ENCODE measurements at regions not wholly inside any gene's neighbourhood (a gene's known extent, or its start where the extent isn't known, plus 50 kb on each side); places are given as distances from the start of the nearest gene placed in this dataset.

- CTCF ChIA-PET, result no interaction called here
- WGBS (ENCODE audit: missing lambda C conversion rate), result 88% methylated on average over 1 of the region's 1 CpG
- no peak for FAIRE-seq
Measured at GRCh38 chr2:173678186-173678585, 287.0 kb downstream of the SP3 start.

GRCh38 chr2:173680574-173680973 lies 284.6 kb downstream of the SP3 start:
- no peak for FAIRE-seq
- DNase-seq (ENCODE audit: low read depth in 1 of 2, low spot score in 1 of 2), result no peak
- ChIA-PET CTCF (interaction anchor here (0.8 kb wide), 1 partner anchor 278 kb away, joined by 3 read pairs; no protein-coding TSS in a partner anchor), POLR2A (no interaction called here)
- ATAC-seq, result no peak
- Histone ChIP-seq H3K27ac (no peak overlapping the region), H3K4me2 (no peak overlapping the region), H3K9me3 (peaks cover 7% of the 10 kb centered on the region), H3K4me1 (no peaks in the 10 kb centered on the region), H3K4me3 (no peak overlapping the region)
- TF ChIP-seq EHMT2 (IDR thresholded peaks at IDR 0.05; ENCODE audit: low read depth), result no peak
- TF ChIP-seq HOXB13 (CRISPR knock-in tag; IDR thresholded peaks at IDR 0.05; ENCODE audit: low read depth), result no peak
- TF ChIP-seq ZC3H11A (IDR thresholded peaks at IDR 0.05), result no peak
- 85% methylated on average over 3 of the region's 3 CpGs for WGBS (ENCODE audit: missing lambda C conversion rate)

More at GRCh38 chr2:173678186-173678585, 287.0 kb downstream of the SP3 start:
- no peak overlapping the region for H3K27ac ChIP-seq
- TF ChIP-seq RNF2 (IDR thresholded peaks at IDR 0.05; ENCODE audit: borderline replicate concordance, low read depth), result no peak
- no peak for TF ChIP-seq MAX (IDR thresholded peaks at IDR 0.05)
- no peak for TF ChIP-seq EHF (CRISPR knock-in tag; IDR thresholded peaks at IDR 0.05)
- H3K4me3 ChIP-seq, result no peak overlapping the region
- H3K4me1 ChIP-seq, result no peaks in the 10 kb centered on the region
- no peak for DNase-seq (ENCODE audit: low read depth in 1 of 2, low spot score in 1 of 2)
- H3K4me2 ChIP-seq, result no peak overlapping the region
- H3K9me3 ChIP-seq, result peaks cover 7% of the 10 kb centered on the region
- POLR2A ChIA-PET, result no interaction called here
- ATAC-seq, result no peak

- Histone ChIP-seq H3K4me2 (no peak overlapping the region), H3K9me3 (peaks cover 7% of the 10 kb centered on the region), H3K4me1 (no peaks in the 10 kb centered on the region), H3K27ac (no peak overlapping the region), H3K4me3 (no peak overlapping the region)
- WGBS (ENCODE audit: missing lambda C conversion rate), result 86% methylated on average over 4 of the region's 4 CpGs
- ChIA-PET CTCF (no interaction called here), POLR2A (no interaction called here)
- FAIRE-seq, result no peak
- no peak for TF ChIP-seq EHF (CRISPR knock-in tag; IDR thresholded peaks at IDR 0.05)
- no peak for TF ChIP-seq ELK1 (IDR thresholded peaks at IDR 0.05; ENCODE audit: low read depth, low read length)
- TF ChIP-seq RARB (CRISPR knock-in tag; IDR thresholded peaks at IDR 0.05), result no peak
- TF ChIP-seq SREBF2 (IDR thresholded peaks at IDR 0.05), result no peak
- TF ChIP-seq EHMT2 (IDR thresholded peaks at IDR 0.05; ENCODE audit: low read depth), result no peak
- TF ChIP-seq HOXB13 (CRISPR knock-in tag; IDR thresholded peaks at IDR 0.05; ENCODE audit: low read depth), result no peak
- TF ChIP-seq REST (IDR thresholded peaks at IDR 0.05), result no peak
- no peak for TF ChIP-seq ZFP36 (IDR thresholded peaks at IDR 0.05; ENCODE audit: borderline replicate concordance, partially characterized antibody)
- no peak for TF ChIP-seq CBX2 (IDR thresholded peaks at IDR 0.05; ENCODE audit: borderline replicate concordance, low read depth)
- no peak for DNase-seq (ENCODE audit: low read depth in 1 of 2, low spot score in 1 of 2)
- ATAC-seq, result no peak
Measured at GRCh38 chr2:173681881-173682650, 283.1 kb downstream of the SP3 start.

- CTCF ChIA-PET, result interaction anchor here (0.9 kb wide), 1 partner anchor 112 kb away, joined by 3 read pairs; no protein-coding TSS in a partner anchor
- no peak for FAIRE-seq
- no peak for ATAC-seq
Measured at GRCh38 chr2:173684896-173685459, 280.2 kb downstream of the SP3 start.

More at GRCh38 chr2:173684896-173685459, 280.2 kb downstream of the SP3 start:
- Histone ChIP-seq H3K9me3 (peaks cover 7% of the 10 kb centered on the region), H3K4me3 (no peak overlapping the region), H3K4me1 (no peaks in the 10 kb centered on the region), H3K4me2 (no peak overlapping the region), H3K27ac (no peak overlapping the region)
- WGBS (ENCODE audit: missing lambda C conversion rate), result 83% methylated on average over 6 of the region's 6 CpGs
- TF ChIP-seq EHF (CRISPR knock-in tag; IDR thresholded peaks at IDR 0.05), result no peak
- no peak for TF ChIP-seq REST (IDR thresholded peaks at IDR 0.05)
- TF ChIP-seq HOXB5 (CRISPR knock-in tag; IDR thresholded peaks at IDR 0.05), result no peak
- TF ChIP-seq NR3C1 (IDR thresholded peaks at IDR 0.05), result no peak
- no peak for TF ChIP-seq RNF2 (IDR thresholded peaks at IDR 0.05; ENCODE audit: borderline replicate concordance, low read depth)
- no peak for TF ChIP-seq MAFK (IDR thresholded peaks at IDR 0.05; ENCODE audit: partially characterized antibody)
- no peak for TF ChIP-seq HEYL (CRISPR knock-in tag; IDR thresholded peaks at IDR 0.05)
- TF ChIP-seq ELK1 (IDR thresholded peaks at IDR 0.05; ENCODE audit: low read depth, low read length), result no peak
- TF ChIP-seq CHD2 (IDR thresholded peaks at IDR 0.05; ENCODE audit: low read length, partially characterized antibody), result no peak
- DNase-seq (ENCODE audit: low read depth in 1 of 2, low spot score in 1 of 2), result no peak
- POLR2A ChIA-PET, result no interaction called here

All from A549 (cell line).